HG03342 (cell line): ENCODE measurements at regions not wholly inside any gene's neighbourhood (a gene's known extent, or its start where the extent isn't known, plus 50 kb on each side); places are given as distances from the start of the nearest gene placed in this dataset.
"Not testable (repeated sequence)": the region's sequence is repeated elsewhere in the genome, so short reads cannot be mapped to it uniquely, and the experiment has no call there.

Source experiments
- ATAC-seq: cut with Tn5 transposase; IDR thresholded peaks from one replicate; pipeline ENCODE4 v1.9.1; 2021; ENCODE audit warnings: mild to moderate bottlenecking, moderate library complexity; ENCODE audit not compliant: unreplicated experiment

DNA sequence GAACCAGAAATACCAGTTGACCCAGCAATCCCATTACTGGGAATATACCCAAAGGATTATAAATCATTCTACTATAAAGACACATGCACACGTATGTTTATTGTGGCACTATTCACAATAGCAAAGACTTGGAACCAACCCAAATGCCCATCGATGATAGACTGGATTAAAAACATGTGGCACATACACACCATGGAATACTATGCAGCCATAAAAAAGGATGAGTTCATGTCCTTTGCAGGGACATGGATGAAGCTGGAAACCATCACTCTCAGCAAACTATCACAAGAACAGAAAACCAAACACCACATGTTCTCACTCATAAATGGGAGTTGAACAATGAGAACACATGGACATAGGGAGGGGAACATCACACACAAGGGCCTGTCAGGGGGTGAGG lies 86.2 kb upstream of the SETMAR start:
- ATAC-seq = not testable (repeated sequence)

DNA sequence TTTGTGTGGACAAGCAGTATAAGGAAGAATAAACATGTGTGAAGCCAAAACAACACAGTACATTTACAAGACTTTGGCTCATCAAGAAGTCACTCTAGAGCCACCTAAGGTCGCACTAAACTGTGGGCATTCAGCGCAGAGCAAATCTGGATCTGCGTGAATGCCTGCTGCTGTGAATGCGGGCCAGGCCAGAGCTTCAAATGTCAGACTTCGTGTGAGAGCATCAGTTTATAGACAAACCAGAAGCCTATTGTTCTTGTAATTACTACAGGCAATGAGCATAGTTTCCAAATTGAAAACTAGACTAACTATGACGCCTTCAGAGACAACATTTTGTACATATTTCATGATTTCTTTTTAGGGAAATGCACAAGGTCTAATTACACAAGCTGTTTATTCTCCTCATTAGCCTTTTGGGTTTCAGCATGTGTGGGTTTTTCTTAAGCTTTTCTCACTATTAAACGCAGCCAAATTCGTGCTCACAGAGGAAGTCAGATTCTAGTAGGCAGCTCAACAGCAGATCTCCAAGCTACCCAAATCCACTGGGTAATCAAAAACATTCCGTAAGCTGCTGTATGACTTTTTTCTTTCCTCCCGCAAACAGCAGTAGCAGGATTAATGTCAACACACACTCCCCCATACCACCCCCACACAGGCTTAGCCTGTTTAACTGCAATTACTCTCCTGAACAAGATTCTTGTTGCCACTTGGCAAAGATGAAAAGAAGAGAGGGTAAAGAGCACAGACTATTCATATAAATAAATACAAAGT lies 84.5 kb upstream of the SETMAR start:
- no peak for ATAC-seq

DNA sequence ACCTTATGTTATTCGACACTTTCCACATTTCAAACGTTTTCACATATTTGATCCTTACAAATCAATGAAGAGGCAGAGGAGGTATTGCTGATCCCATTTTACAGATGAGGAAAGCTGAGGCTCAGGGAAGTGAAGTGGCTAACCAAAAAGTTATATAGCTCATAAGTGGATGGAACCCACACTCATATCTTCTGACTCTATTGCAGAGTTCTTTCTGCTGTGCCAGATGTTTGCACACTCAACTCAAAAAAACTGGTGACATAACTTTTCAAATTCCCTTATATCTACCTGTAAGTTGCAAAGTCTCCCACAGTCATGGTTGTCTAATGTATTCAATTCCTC lies 84.0 kb upstream of the SETMAR start:
- no peak for ATAC-seq

DNA sequence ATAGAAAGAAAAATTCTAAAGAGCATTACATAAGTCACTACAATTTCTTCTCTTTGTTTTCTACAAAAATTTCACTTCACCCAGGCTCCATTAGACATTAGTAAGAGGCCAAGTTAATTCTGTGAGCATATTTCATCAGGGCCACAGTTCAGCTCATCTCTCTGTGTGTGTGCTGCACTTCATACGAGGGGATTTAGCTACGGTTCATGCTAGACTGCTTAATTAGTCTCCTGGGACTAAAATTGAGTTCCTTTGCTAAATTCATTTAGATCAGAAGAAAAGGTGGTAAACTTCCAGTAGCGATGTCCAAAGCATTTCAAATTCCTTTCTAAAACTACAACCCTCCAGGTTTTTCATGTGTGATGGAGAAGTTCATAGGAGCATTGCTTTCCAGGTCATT lies 83.1 kb upstream of the SETMAR start:
- no peak for ATAC-seq

DNA sequence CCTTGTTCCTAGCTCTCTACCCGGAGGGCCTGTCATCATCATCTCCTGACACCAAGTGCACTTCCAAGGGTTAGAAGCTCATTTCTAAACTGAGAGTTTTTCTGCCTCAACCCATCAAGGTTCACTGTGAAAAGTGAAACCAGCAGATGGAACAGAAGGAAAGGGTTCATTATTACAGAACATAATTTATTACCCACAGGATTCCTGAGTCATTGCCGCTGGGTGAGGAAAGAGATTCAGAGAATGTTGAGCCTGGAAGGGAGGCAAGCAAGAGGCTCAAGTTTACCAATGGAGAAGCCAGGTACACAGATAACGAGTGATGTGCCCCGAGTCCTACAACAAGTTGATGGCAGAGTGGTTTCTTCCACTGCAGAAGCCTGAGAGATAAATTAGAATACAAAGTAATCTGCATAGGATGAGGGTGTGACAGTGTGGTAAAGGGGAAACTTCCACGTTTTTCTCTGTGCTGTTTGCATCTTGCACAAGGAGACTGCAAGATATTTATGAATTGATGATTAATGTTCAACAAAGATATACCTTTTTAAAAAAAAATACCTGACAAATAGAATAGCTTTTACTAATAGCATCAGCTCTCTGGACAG lies 80.5 kb upstream of the SETMAR start:
- ATAC-seq = no peak

DNA sequence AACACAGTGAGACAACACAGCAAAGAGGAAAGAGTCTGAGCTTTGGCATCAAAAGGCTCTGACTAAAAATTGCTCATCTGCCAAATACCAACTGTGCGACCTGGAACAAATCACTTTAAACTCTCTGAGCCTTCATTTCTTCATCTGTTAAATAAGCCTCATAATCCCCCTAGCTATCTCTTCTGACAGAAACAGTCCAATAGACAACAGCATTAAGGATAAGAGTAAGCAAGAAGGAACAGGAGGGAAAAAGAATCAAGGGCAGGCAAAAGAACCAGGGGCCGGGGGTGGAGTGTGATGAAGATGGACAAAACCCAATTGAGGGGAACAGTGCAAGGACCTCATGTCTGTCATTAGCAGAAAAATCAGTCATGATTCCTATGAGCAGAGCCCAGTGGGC lies 79.4 kb upstream of the SETMAR start:
- no peak for ATAC-seq

DNA sequence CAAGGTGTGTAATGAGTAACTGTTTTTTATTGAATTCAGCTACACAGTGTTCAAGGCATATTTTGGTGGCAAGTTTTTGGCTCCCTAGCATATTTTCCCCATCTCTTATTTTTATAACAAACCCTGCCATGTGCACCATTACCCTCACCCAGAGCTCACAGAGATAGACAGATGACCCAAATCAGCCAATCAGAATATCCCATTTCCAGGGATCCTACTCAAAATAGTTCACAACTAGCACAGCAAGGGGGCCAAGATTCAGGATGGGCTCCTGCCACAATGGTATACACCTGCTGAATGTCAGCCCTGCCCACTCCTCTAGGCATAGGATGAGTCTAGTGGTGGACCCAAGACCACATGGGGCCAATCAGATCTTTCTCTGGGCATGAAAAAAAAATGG lies 78.8 kb upstream of the SETMAR start:
- no peak for ATAC-seq

DNA sequence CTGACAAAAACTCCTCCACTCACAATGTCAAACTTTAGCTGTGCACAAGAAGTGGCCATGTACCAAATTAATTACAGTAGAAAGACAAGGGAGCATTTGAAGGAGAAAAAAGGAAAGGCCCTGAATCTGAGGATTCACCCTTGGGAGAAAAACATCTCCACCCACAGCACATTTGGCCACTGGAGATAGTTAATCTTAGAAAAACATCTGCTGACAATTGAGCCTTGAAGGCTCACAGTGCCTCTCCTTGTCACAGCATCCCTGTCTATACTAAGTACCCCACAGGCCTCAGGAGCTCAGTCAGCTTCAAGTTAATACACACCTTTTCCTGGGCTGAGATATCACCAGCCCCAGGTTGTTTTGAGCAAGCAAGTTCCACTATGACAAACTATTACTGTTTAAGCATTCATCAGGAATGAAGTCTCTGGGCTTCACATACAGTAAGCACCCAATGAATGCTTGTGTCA lies 78.1 kb upstream of the SETMAR start:
- ATAC-seq = no peak

DNA sequence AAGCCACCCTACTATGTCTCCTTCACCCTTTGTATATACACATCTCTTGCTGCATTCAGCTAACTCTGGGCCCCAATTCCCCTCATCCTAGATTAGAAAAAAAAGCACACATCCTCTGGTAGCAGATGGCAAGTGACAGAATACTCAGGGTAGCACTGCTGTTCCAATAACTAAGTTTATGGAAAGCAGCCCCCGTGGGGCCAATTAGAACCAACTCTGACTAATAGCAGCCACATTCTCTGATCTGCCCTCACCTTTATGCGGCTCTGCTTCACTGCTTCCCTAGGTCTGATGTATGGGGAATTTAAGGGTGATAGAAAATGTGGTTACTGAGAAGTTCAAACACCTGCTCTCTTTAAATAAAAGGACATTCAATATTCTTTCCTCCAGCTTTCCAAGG lies 74.9 kb upstream of the SETMAR start:
- ATAC-seq = no peak

DNA sequence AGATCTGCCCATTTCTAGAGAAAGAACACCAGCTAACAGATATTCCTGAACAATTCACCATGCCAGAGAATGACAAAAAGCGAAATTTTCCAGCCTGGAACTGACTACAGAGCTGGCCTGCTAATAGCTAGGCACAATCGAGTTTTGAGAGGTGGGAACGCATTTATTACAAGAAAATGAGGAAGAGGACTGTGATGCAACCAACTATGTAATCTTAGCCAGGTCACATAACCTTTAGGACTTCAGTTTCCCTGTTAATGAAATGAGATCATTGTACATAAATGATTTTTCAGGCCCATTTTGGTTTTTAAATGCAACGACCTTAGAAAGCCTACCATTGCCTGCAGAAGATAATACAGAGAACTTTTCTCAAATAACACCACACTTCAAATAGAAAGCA lies 72.1 kb upstream of the SETMAR start:
- no peak for ATAC-seq

DNA sequence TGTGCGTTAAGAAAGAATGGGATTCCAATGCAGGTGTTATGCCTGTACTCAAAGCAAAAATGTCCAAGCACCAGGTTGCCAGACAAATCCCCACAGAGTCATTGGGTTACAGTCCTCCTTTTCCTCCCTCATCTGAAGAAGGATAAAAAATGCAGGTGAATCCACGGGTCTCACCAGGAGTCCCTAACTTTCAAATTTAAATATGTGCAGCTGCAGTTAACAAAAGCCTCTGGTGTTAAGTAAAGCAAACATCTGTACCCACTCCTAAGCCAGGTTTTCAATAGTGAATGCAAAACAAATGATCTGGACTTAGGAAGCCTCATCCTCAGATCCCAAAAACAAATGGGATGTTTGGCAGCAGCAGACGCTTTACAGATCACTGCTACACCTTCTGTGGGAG lies 70.4 kb upstream of the SETMAR start:
- ATAC-seq = no peak

DNA sequence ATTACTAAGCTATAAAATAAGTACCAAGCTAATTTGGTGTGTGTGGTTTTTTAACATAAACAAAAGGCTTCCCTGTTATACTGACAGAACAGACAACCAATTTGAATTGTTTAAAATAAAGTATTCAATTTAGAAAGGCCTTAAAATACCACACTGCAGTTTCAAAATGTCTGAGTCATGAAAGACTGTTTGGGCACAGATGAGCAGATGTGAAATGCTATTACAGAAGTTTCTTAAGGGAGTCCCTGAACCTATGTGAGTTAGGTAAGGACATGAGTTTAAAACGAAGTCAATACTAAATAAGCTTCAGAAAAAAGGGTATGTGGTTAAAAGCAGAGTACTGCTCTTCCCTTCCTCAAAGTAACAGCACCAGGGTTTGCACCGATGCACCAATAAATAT lies 69.7 kb upstream of the SETMAR start:
- ATAC-seq = no peak

DNA sequence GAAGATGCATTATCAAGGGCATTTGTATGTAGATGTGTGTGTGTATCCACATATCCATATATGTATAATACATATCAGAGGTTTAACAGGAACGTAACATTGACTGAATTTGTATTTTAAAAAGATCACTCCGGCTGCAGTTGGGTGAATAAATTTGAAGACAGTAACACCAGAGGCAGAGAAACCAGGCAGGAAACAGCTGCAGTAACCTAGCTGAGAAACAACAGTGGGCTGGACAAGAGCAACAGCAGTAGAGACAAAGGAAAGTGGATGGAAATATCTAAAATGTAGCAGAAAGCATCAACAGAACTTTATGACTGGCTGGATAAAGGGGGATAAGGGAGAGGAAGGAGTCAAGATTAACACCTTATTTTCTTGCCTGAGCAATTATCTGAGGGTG lies 68.3 kb upstream of the SETMAR start:
- no peak for ATAC-seq

DNA sequence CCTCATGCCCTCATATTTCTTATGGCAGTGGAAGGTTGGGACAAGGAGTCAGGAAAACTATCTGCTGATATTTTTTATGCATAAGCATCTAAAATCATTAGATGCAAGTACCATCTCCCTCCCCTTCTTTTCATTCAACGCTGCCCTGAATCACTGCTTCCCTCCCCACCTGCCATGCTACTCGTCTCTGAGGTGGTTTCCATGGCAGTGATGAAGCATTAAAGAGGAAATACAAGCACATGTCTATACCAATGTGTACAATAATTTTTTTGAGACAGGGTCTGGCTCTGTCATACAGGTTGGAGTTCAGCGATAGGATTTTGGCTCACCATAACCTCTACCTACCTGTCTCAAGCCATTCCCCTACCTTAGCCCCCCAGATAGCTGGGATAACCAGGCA lies 67.5 kb upstream of the SETMAR start:
- no peak for ATAC-seq

DNA sequence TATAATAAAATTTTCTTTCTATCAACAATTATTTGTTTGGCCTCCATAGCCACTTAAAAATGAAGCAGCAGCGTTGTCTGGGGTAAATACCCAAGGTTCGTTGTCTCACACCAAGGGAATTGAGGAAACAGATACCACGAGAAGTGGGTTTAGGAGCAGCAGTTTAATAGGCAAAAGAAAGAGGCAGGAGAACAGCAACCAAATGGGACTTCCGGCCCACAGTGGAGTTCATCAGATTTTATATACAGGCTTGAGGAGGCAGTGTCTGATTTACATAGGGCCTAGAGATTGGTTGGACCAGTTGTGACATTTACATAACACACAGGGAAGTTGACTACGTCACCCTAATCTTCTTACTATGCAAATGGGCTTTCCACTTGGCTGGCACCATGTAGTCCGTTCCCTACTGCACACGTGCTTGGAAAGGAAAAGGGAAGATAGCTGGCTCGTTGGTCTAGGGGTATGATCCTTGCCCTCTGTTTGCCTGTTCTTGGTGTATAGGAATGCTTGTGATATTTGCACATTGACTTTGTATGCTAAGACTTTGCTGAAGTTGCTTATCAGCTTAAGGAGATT lies 61.5 kb upstream of the SETMAR start:
- no peak for ATAC-seq

DNA sequence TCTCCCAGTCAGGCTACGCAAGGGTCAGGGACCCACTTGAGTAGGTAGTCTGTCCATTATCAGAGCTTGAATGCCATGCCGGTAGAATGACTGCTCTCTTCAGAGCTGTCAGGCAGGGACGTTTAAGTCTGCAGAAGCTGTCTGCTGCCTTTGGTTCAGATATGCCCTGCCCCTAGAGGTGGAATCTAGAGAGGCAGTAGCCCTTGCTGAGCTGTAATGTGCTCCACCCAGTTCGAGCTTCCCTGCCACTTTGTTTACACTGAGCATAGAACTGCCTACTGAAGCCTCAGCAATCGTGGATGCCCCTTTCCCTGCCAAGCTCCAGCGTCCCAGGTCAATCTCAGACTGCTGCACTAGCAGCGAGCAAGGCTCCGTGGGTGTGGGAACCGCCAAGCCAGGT lies 57.5 kb upstream of the SETMAR start:
- ATAC-seq = no peak

DNA sequence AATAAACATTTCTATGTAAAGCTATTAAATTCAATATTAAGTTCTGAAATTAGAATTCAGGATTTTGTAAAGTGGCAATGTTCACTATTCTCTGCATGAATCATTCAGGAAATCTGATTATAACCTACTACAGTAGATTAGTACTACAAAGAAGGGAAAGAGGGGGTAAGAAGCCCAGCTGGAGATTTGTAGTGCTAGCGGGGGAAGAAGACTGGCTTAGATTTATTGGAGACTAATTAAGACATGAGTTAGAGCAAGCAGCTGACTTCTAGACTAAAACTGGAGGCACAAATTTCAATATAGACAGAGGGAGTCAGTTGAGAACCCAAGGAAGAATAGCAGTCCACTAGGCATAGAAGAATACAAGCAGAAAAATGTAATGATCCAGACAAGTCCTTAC lies 55.8 kb upstream of the SETMAR start:
- no peak for ATAC-seq

DNA sequence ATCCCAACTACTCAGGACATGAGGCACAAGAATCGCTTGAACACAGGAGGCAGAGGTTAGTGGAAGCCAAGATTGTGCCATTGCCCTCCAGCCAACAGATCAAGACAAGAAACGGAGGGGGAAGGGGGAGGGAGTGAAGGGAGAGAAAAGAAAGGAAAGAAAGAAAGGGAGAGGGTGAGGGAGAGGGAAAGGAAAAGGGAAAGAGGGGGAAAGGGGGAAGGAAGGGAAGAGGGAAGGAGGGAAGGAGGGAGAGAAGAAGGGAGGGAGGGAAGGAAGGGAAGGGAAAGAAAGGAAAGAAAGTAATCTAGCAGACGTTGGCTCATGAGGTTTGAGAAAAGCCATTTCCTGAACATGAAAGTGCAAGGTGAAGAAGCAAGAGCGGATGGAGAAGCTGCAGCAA lies 53.1 kb upstream of the SETMAR start:
- ATAC-seq = no peak

DNA sequence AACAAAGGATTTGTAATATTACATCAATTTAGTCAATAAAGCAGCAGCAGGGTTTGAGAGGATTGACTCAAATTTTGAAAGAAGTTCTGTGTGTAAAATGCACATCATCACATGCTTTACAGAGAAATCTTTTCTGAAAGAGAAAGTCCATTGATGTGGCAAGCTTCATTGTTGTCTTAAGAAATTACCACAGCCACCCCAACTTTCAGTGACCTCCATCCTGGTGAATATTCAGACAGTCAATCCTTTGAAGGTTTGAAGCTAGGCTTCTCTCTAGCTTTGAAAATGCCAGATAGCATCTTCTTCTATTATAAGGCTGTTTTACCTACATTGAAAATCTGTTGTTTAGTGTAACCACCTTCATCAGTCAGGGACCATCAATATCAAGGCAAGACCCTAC lies 51.8 kb upstream of the SETMAR start:
- ATAC-seq = no peak

DNA sequence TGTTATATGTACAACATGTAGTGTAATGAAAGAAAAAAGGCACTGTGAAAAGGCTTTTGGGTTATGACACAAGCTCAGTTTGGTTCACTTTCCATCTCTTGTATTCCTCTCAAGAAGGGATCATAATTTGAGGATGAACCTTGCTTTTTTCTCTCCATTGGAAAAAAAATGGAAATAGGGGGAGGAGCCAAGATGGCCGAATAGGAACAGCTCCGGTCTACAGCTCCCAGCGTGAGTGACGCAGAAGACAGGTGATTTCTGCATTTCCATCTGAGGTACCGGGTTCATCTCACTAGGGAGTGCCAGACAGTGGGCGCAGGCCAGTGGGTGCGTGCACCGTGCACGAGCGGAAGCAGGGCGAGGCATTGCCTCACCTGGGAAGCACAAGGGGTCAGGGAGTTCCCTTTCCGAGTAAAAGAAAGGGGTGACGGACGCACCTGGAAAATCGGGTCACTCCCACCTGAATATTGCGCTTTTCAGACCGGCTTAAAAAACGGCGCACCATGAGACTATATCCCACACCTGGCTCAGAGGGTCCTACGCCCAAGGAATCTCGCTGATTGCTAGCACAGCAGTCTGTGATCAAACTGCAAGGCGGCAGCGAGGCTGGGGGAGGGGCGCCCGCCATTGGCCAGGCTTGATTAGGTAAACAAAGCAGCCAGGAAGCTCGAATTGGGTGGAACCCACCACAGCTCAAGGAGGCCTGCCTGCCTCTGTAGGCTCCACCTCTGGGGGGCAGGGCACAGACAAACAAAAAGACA lies 49.9 kb upstream of the SETMAR start:
- ATAC-seq = not testable (repeated sequence)
